CD14-positive monocyte (primary cell): ENCODE measurements at regions not wholly inside any gene's neighbourhood (a gene's known extent, or its start where the extent isn't known, plus 50 kb on each side); places are given as distances from the start of the nearest gene placed in this dataset.

Experiments
- DNase-seq, 3 donors: peaks; one replicate each; pipeline ENCODE4 v3.0.0-alpha.2; 2011 to 2022
- H2AFZ ChIP-seq: 2 replicates; pipeline ENCODE4 v1.6.0; 2012; ENCODE audit warnings: mild to moderate bottlenecking, low read depth, low read length, inconsistent platforms; ENCODE audit not compliant: insufficient read depth, poor library complexity, severe bottlenecking
- H3K27ac ChIP-seq, 2 donors: 1 replicate in 1 of 2; 2 replicates in 1 of 2; pipeline ENCODE4 v1.5.1; 2012 to 2013; ENCODE audit warnings: low read length in 2 of 2, control low read depth in 1 of 2, inconsistent platforms in 1 of 2, low read depth in 1 of 2, mild to moderate bottlenecking in 1 of 2
- H3K27me3 ChIP-seq, 2 donors: one replicate each; pipeline versions ENCODE4 v1.6.0 to v1.6.1; 2011 to 2013; ENCODE audit warnings: low read length in 2 of 2; ENCODE audit not compliant: control insufficient read depth in 2 of 2, insufficient read depth in 2 of 2
- H3K36me3 ChIP-seq, 2 donors: replicated peaks in 1 of 2; 1 replicate in 1 of 2; 2 replicates in 1 of 2; pipeline versions ENCODE4 v1.5.1 to v1.6.1; 2012 to 2013; ENCODE audit warnings: low read length in 2 of 2, control low read depth in 1 of 2, inconsistent platforms in 1 of 2, mild to moderate bottlenecking in 1 of 2; ENCODE audit not compliant: insufficient read depth in 2 of 2, control insufficient read depth in 1 of 2
- H3K4me1 ChIP-seq, 2 donors: 1 replicate in 1 of 2; 2 replicates in 1 of 2; pipeline versions ENCODE4 v1.5.1 to v1.6.1; 2012 to 2013; ENCODE audit warnings: low read length in 2 of 2, control low read depth in 1 of 2, inconsistent platforms in 1 of 2, mild to moderate bottlenecking in 1 of 2, moderate library complexity in 1 of 2; ENCODE audit not compliant: insufficient read depth in 2 of 2, control insufficient read depth in 1 of 2
- H3K4me2 ChIP-seq: replicated peaks from 2 replicates; pipeline ENCODE3; 2012; ENCODE audit warnings: low read length, moderate library complexity, mild to moderate bottlenecking; ENCODE audit not compliant: poor library complexity, severe bottlenecking; ENCODE audit errors: extremely low read depth
- H3K4me3 ChIP-seq, 3 experiments: fragments of 200-600 bp in 1 of 3; sonication (generic) in 1 of 3; replicated peaks in 1 of 3; 1 replicate in 2 of 3; 2 replicates in 1 of 3; pipeline ENCODE4 v1.5.1; 2011 to 2013; ENCODE audit warnings: low read length in 3 of 3, mild to moderate bottlenecking in 3 of 3, control low read depth in 2 of 3, low read depth in 2 of 3, inconsistent platforms in 1 of 3, moderate library complexity in 1 of 3
- H3K79me2 ChIP-seq: 2 replicates; pipeline ENCODE4 v1.6.0; 2012; ENCODE audit warnings: mild to moderate bottlenecking, control low read depth, inconsistent platforms, low read length, moderate library complexity; ENCODE audit not compliant: insufficient read depth
- H3K9ac ChIP-seq: 2 replicates; pipeline ENCODE4 v1.6.0; 2017; ENCODE audit warnings: low read length, mild to moderate bottlenecking; ENCODE audit not compliant: insufficient read depth, poor library complexity, severe bottlenecking
- H3K9me3 ChIP-seq, 2 donors: replicated peaks in 1 of 2; 1 replicate in 1 of 2; 2 replicates in 1 of 2; pipeline versions ENCODE4 v1.5.1 to v1.6.1; 2012 to 2013; ENCODE audit warnings: low read length in 2 of 2, control low read depth in 1 of 2; ENCODE audit not compliant: control insufficient read depth in 1 of 2, insufficient read depth in 1 of 2
- H4K20me1 ChIP-seq: 2 replicates; pipeline ENCODE4 v1.6.0; 2012; ENCODE audit warnings: mild to moderate bottlenecking, low read length, control low read depth, moderate library complexity; ENCODE audit not compliant: insufficient read depth
- H3K27ac Mint-ChIP-seq, 7 donors: one replicate each; pipeline ENCODE4 v1.8.0; 2020; ENCODE audit warnings: mild to moderate bottlenecking in 7 of 7, mixed read lengths in 7 of 7, moderate library complexity in 6 of 7, inconsistent platforms in 2 of 7
- H3K27me3 Mint-ChIP-seq, 3 donors: one replicate each; pipeline ENCODE4 v1.8.0; 2021 to 2022; ENCODE audit warnings: low read depth in 3 of 3, mild to moderate bottlenecking in 3 of 3, mixed read lengths in 3 of 3, moderate library complexity in 3 of 3, inconsistent platforms in 1 of 3
- H3K36me3 Mint-ChIP-seq, 2 donors: one replicate each; pipeline ENCODE4 v1.8.0; 2020; ENCODE audit warnings: mixed read lengths in 2 of 2, inconsistent platforms in 1 of 2, mild to moderate bottlenecking in 1 of 2
- H3K4me1 Mint-ChIP-seq: one replicate; pipeline ENCODE4 v1.8.0; 2020; ENCODE audit warnings: mild to moderate bottlenecking, mixed read lengths
- H3K4me3 Mint-ChIP-seq, 2 donors: one replicate each; pipeline ENCODE4 v1.8.0; 2020; ENCODE audit warnings: mild to moderate bottlenecking in 2 of 2, mixed read lengths in 2 of 2, moderate library complexity in 1 of 2
- H3K9me3 Mint-ChIP-seq, 7 donors: one replicate each; pipeline ENCODE4 v1.8.0; 2020 to 2022; ENCODE audit warnings: mixed read lengths in 7 of 7, mild to moderate bottlenecking in 6 of 7, moderate library complexity in 6 of 7, inconsistent platforms in 2 of 7
- WGBS: methylation state at CpG from one replicate; pipeline ENCODE4 v1.1.5; 2013; ENCODE audit warnings: missing lambda C conversion rate; ENCODE audit not compliant: insufficient coverage; 5-methylcytosine and 5-hydroxymethylcytosine counted together
- intact Hi-C, 2 donors: fragments of 100-400 bp; cut with micrococcal nuclease; formaldehyde crosslinking; loops; one replicate each; pipeline versions ENCODE4 v1.15.0 to v1.15.1; 2023
- TF ChIP-seq, protein P1 (sequence below): fragments of 200-600 bp; IDR thresholded peaks from one replicate; pipeline ENCODE4 v1.8.0; 2022; ENCODE audit warnings: antibody characterized with exemption, mild to moderate bottlenecking

DNA sequence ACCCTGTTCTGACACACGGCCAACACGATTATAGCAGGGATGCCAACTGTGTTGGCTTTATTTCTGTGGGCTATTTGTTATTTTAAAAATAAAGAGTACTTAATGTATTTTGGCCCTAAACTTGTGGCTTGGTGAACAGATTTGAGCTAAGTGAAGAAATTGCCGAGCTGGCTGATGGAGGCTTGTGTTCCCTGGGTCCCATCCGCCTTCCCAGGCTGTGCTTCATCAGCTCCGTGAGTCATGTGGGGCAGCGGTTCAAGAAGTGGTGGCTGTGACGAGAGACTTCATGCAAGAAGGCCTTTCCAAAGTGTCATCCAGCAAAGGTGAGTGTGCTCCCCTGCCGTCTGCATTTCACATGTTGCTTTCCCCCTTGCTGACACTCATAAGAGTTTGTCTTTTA lies 73.6 kb upstream of the NCK2 start:
- WGBS: 91% methylated on average over 6 of the region's 8 CpGs
- Histone ChIP-seq H3K9ac (no peak overlapping the region), H2AFZ (no peak overlapping the region), H3K4me1 (no peaks in the 10 kb centered on the region), H4K20me1 (no peaks in the 10 kb centered on the region), H3K4me3 (no peak overlapping the region), H3K27me3 (no peaks in the 10 kb centered on the region), H3K79me2 (no peaks in the 10 kb centered on the region), H3K9me3 (peaks cover 5 to 12% of the 10 kb centered on the region in 2 donors), H3K36me3 (no peaks in the 10 kb centered on the region), H3K27ac (no peak overlapping the region), H3K4me2 (no peak overlapping the region)
- H3K4me1 Mint-ChIP-seq: no peaks in the 10 kb centered on the region
- DNase-seq: no peak
- H3K27ac Mint-ChIP-seq: no peak overlapping the region
- intact Hi-C loops: no loop called here
- peaks cover 14 to 34% (median 24%) of the 10 kb centered on the region in 7 donors for H3K9me3 Mint-ChIP-seq
- no peaks in the 10 kb centered on the region for H3K36me3 Mint-ChIP-seq
- TF ChIP-seq, protein P1, sequence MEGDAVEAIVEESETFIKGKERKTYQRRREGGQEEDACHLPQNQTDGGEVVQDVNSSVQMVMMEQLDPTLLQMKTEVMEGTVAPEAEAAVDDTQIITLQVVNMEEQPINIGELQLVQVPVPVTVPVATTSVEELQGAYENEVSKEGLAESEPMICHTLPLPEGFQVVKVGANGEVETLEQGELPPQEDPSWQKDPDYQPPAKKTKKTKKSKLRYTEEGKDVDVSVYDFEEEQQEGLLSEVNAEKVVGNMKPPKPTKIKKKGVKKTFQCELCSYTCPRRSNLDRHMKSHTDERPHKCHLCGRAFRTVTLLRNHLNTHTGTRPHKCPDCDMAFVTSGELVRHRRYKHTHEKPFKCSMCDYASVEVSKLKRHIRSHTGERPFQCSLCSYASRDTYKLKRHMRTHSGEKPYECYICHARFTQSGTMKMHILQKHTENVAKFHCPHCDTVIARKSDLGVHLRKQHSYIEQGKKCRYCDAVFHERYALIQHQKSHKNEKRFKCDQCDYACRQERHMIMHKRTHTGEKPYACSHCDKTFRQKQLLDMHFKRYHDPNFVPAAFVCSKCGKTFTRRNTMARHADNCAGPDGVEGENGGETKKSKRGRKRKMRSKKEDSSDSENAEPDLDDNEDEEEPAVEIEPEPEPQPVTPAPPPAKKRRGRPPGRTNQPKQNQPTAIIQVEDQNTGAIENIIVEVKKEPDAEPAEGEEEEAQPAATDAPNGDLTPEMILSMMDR: no peak
- peaks cover 0 to 8% (median 2%) of the 10 kb centered on the region in 3 donors for H3K27me3 Mint-ChIP-seq
- no peak overlapping the region for H3K4me3 Mint-ChIP-seq

DNA sequence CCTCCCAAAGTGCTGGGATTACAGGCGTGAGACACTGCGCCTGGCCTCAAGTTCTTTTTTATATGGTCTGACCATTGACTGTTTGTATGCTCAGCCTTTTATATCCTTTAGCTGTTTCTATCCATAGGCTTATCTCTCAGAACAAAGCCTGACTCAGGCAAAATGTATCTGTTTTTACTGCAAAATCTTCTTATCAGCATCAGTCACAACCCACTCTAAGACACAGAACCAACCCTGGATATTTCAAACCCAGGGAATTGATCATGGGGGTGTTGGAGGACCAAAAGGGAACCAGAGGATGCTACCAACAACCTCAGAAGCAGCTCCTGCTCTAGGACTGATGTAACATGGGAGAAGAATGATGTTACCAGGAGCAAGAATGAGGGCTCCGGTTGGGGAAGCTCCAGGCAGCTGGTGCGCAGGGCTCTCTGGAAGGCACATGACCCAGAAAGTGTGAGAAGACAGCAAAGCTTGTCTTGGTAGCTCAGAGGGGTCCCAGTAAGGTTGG lies 75.3 kb upstream of the NCK2 start:
- Mint-ChIP-seq H3K27ac (no peak overlapping the region), H3K27me3 (peaks cover 0 to 4% (median 2%) of the 10 kb centered on the region in 3 donors), H3K36me3 (no peaks in the 10 kb centered on the region), H3K4me1 (no peaks in the 10 kb centered on the region), H3K9me3 (peaks cover 19 to 42% (median 30%) of the 10 kb centered on the region in 7 donors), H3K4me3 (no peak overlapping the region)
- 100% methylated on average over 4 of the region's 4 CpGs for WGBS
- H3K9ac ChIP-seq: no peak overlapping the region
- TF ChIP-seq, protein P1: no peak
- no peaks in the 10 kb centered on the region for H4K20me1 ChIP-seq
- intact Hi-C loops: no loop called here
- H3K27ac ChIP-seq: no peak overlapping the region
- peaks cover 15 to 18% of the 10 kb centered on the region in 2 donors for H3K9me3 ChIP-seq
- H3K4me1 ChIP-seq: no peaks in the 10 kb centered on the region
- DNase-seq: no peak
- no peak overlapping the region for H2AFZ ChIP-seq
- no peaks in the 10 kb centered on the region for H3K36me3 ChIP-seq
- H3K27me3 ChIP-seq: no peaks in the 10 kb centered on the region
- H3K4me2 ChIP-seq: no peak overlapping the region
- no peak overlapping the region for H3K4me3 ChIP-seq
- H3K79me2 ChIP-seq: no peaks in the 10 kb centered on the region
